ENCODE measurements at regions not wholly inside any gene's neighbourhood (a gene's known extent, or its start where the extent isn't known, plus 50 kb on each side); places are given as distances from the start of the nearest gene placed in this dataset.

- DNase-seq: no peak
- no peak for ATAC-seq
Observed at GRCh38 chr10:28929942-28930341, 252.6 kb downstream of the BAMBI start.

- DNase-seq (no peak), ATAC-seq (no peak)
Observed at GRCh38 chr10:28930514-28931495, 253.5 kb downstream of the BAMBI start.

GRCh38 chr10:28935061-28935460 lies 257.7 kb downstream of the BAMBI start:
- DNase-seq: no peak
- no peak for ATAC-seq

- ATAC-seq (no peak), DNase-seq (no peak)
Observed at GRCh38 chr10:28937959-28938358, 260.6 kb downstream of the BAMBI start.

GRCh38 chr10:28938745-28939144 lies 261.4 kb downstream of the BAMBI start:
- DNase-seq: no peak
- ATAC-seq: no peak

GRCh38 chr10:28939281-28940157 lies 262.2 kb downstream of the BAMBI start:
- ATAC-seq (no peak), DNase-seq (no peak)

GRCh38 chr10:28940158-28940888 lies 263.0 kb downstream of the BAMBI start:
- no peak for ATAC-seq
- no peak for DNase-seq

GRCh38 chr10:28942012-28942411 lies 264.7 kb downstream of the BAMBI start:
- ATAC-seq: no peak
- no peak for DNase-seq

GRCh38 chr10:28945959-28946358 lies 268.6 kb downstream of the BAMBI start:
- ATAC-seq (no peak), DNase-seq (no peak)

- DNase-seq (no peak), ATAC-seq (no peak)
Observed at GRCh38 chr10:28946479-28946878, 269.2 kb downstream of the BAMBI start.

GRCh38 chr10:28947171-28947570 lies 269.9 kb downstream of the BAMBI start:
- ATAC-seq (no peak), DNase-seq (no peak)

- DNase-seq (no peak), ATAC-seq (no peak)
Observed at GRCh38 chr10:28948046-28948445, 270.7 kb downstream of the BAMBI start.

- ATAC-seq: no peak
- no peak for DNase-seq
Observed at GRCh38 chr10:28949005-28950004, 272.0 kb downstream of the BAMBI start.

- no peak for ATAC-seq
- DNase-seq: no peak
Observed at GRCh38 chr10:28951484-28951883, 274.2 kb downstream of the BAMBI start.

GRCh38 chr10:28952523-28952922 lies 275.2 kb downstream of the BAMBI start:
- no peak for ATAC-seq
- no peak for DNase-seq

GRCh38 chr10:28954211-28954610 lies 276.9 kb downstream of the BAMBI start:
- ATAC-seq (no peak), DNase-seq (no peak)

GRCh38 chr10:28958468-28958867 lies 281.1 kb downstream of the BAMBI start:
- DNase-seq: no peak
- no peak for ATAC-seq

GRCh38 chr10:28959850-28960501 lies 282.7 kb downstream of the BAMBI start:
- ATAC-seq (no peak), DNase-seq (no peak)

GRCh38 chr10:28962768-28963167 lies 285.4 kb downstream of the BAMBI start:
- no peak for DNase-seq
- no peak for ATAC-seq

- DNase-seq (no peak), ATAC-seq (no peak)
Observed at GRCh38 chr10:28963539-28964221, 286.4 kb downstream of the BAMBI start.

Measured in stimulated activated naive CD8-positive, alpha-beta T cell treated with anti-CD3 and anti-CD28 coated beads, Interleukin-15, Interleukin-2, amounts not matched to agents 100 U/mL and 50 U/mL, for 24 hours (primary cell).